ENCODE measurements at regions not wholly inside any gene's neighbourhood (a gene's known extent, or its start where the extent isn't known, plus 50 kb on each side); places are given as distances from the start of the nearest gene placed in this dataset.
A peak's percentile ranks its signal among the peaks of the same experiment; 100 is the strongest.

GRCh38 chr7:24221500-24221899 lies 62.5 kb upstream of the NPY start:
- TF ChIP-seq CTCF (IDR thresholded peaks at IDR 0.05; ENCODE audit: borderline replicate concordance, insufficient read depth, low read depth, low read length), result no peak
- no peak overlapping the region for H3K4me3 ChIP-seq (ENCODE audit: low read depth, low read length)

- no peak for TF ChIP-seq CTCF (IDR thresholded peaks at IDR 0.05; ENCODE audit: borderline replicate concordance, insufficient read depth, low read depth, low read length)
- H3K4me3 ChIP-seq (ENCODE audit: low read depth, low read length), result no peak overlapping the region
These were observed 56.9 kb upstream of the NPY start for GRCh38 chr7:24227068-24227467.

GRCh38 chr7:24227603-24228359 lies 56.2 kb upstream of the NPY start:
- TF ChIP-seq CTCF (IDR thresholded peaks at IDR 0.05; ENCODE audit: borderline replicate concordance, insufficient read depth, low read depth, low read length), result peak; percentile 18; the same call in 1 of the 2 replicates

GRCh38 chr7:24229481-24230226 lies 54.3 kb upstream of the NPY start:
- no peak overlapping the region for H3K4me3 ChIP-seq (ENCODE audit: low read depth, low read length)
- no peak for TF ChIP-seq CTCF (IDR thresholded peaks at IDR 0.05; ENCODE audit: borderline replicate concordance, insufficient read depth, low read depth, low read length)

More at GRCh38 chr7:24227603-24228359, 56.2 kb upstream of the NPY start:
- H3K4me3 ChIP-seq (ENCODE audit: low read depth, low read length), result no peak overlapping the region

GRCh38 chr7:24231493-24231892 lies 52.5 kb upstream of the NPY start:
- no peak overlapping the region for H3K4me3 ChIP-seq (ENCODE audit: low read depth, low read length)
- TF ChIP-seq CTCF (IDR thresholded peaks at IDR 0.05; ENCODE audit: borderline replicate concordance, insufficient read depth, low read depth, low read length), result no peak

- no peak for TF ChIP-seq CTCF (IDR thresholded peaks at IDR 0.05; ENCODE audit: borderline replicate concordance, insufficient read depth, low read depth, low read length)
- H3K4me3 ChIP-seq (ENCODE audit: low read depth, low read length), result no peak overlapping the region
These were observed 50.6 kb upstream of the NPY start for GRCh38 chr7:24233386-24233785.
